Body of pancreas (tissue), 4 donors: ENCODE measurements at regions not wholly inside any gene's neighbourhood (a gene's known extent, or its start where the extent isn't known, plus 50 kb on each side); places are given as distances from the start of the nearest gene placed in this dataset.
A peak's percentile ranks its signal among the peaks of the same experiment; 100 is the strongest.

Experiments
- ATAC-seq: fragments of 150-250 bp; one replicate; pipeline ENCODE4 v1.9.1; 2016
- DNase-seq, 4 donors: peaks; one replicate each; pipeline ENCODE4 v3.0.0-alpha.2; 2019
- H3K27ac ChIP-seq, 4 donors: fragments of 200-600 bp; sonication (generic); 1 replicate in 3 of 4; 2 replicates in 1 of 4; pipeline versions ENCODE4 v1.5.1 to v1.6.1; 2016 to 2019; ENCODE audit warnings: mild to moderate bottlenecking in 1 of 4, mixed read lengths in 1 of 4, moderate library complexity in 1 of 4
- H3K27me3 ChIP-seq, 2 donors: fragments of 200-600 bp; sonication (generic); one replicate each; pipeline ENCODE4 v1.6.0; 2016; ENCODE audit warnings: mild to moderate bottlenecking in 1 of 2
- H3K36me3 ChIP-seq, 2 donors: fragments of 200-600 bp; sonication (generic); replicated peaks in 1 of 2; 2 replicates each; pipeline ENCODE4 v1.5.1; 2016; ENCODE audit warnings: low read depth in 2 of 2; ENCODE audit not compliant: insufficient read depth in 1 of 2
- H3K4me1 ChIP-seq: fragments of 200-600 bp; sonication (generic); one replicate; pipeline ENCODE4 v1.6.0; 2016
- H3K4me3 ChIP-seq, 2 donors: fragments of 200-600 bp; sonication (generic); 1 replicate in 1 of 2; 2 replicates in 1 of 2; pipeline ENCODE4 v1.5.1; 2016 to 2019
- H3K9me3 ChIP-seq, 3 donors: fragments of 200-600 bp; sonication (generic); 1 replicate in 2 of 3; 2 replicates in 1 of 3; pipeline ENCODE4 v1.5.1; 2016
- POLR2A ChIP-seq, 3 donors: fragments of 450-650 bp; IDR thresholded peaks; one replicate each; pipeline ENCODE4 v1.6.1; 2016; ENCODE audit warnings: antibody characterized with exemption in 3 of 3, mild to moderate bottlenecking in 2 of 3
- whole genome bisulfite sequencing, 2 donors: methylation state at CpG; one replicate each; pipeline ENCODE4 v1.1.5; 2017; 5-methylcytosine and 5-hydroxymethylcytosine counted together
- intact Hi-C: fragments of 100-400 bp; cut with DNase I; formaldehyde crosslinking; loops from one replicate; pipeline ENCODE4 v1.15.1; 2023
- TF ChIP-seq, protein P1 (sequence below), 7 experiments: fragments of 450-650 bp in 4 of 7; fragments of 200-600 bp in 3 of 7; sonication (generic) in 3 of 7; IDR thresholded peaks; one replicate each; pipeline ENCODE4 v1.5.1; 2016 to 2019; ENCODE audit warnings: antibody characterized with exemption in 7 of 7

DNA sequence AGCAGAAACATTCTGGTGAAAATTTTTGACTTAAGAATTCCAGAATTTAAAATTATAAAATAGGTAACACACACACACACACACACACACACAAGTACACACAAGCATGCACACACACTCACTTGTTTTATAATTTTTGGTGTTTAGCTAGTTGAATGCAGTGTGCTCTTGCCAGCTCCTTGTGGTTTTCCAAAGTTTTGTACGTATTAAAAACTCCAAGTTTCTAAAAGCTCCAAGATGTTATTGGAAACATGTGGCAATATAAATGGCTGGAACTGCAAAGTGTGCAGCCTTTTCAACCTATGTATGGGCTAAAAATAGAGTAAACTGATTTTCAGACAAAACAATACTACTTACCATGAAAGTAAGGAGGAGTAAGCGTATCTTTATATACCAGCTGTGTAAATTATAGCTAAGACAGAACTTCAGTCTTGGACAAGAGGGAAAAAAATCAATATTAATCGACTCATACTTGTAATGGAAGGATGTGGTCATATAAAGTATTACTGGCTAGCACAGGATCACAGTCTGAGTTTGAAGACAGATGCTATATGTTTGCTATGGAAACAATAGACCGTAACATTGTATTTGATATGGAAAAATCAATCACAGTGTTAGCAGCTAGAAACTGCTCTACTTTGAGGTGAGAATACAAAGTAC, 727.1 kb upstream of the GRAMD2B start:
- Histone ChIP-seq H3K4me1 (peaks cover 34% of the 10 kb centered on the region), H3K4me3 (no peak overlapping the region), H3K36me3 (no peaks in the 10 kb centered on the region), H3K27ac (no peak overlapping the region), H3K9me3 (no peaks in the 10 kb centered on the region), H3K27me3 (no peaks in the 10 kb centered on the region)
- intact Hi-C loops: no loop called here
- TF ChIP-seq, protein P1, sequence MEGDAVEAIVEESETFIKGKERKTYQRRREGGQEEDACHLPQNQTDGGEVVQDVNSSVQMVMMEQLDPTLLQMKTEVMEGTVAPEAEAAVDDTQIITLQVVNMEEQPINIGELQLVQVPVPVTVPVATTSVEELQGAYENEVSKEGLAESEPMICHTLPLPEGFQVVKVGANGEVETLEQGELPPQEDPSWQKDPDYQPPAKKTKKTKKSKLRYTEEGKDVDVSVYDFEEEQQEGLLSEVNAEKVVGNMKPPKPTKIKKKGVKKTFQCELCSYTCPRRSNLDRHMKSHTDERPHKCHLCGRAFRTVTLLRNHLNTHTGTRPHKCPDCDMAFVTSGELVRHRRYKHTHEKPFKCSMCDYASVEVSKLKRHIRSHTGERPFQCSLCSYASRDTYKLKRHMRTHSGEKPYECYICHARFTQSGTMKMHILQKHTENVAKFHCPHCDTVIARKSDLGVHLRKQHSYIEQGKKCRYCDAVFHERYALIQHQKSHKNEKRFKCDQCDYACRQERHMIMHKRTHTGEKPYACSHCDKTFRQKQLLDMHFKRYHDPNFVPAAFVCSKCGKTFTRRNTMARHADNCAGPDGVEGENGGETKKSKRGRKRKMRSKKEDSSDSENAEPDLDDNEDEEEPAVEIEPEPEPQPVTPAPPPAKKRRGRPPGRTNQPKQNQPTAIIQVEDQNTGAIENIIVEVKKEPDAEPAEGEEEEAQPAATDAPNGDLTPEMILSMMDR (IDR thresholded peaks at IDR 0.05): no peak
- TF ChIP-seq POLR2A (IDR thresholded peaks at IDR 0.05): no peak
- DNase-seq (no peak), ATAC-seq (peak; percentile 45)
- WGBS, 2 donors: 35 to 42% methylated on average over 4 of the region's 4 CpGs

DNA sequence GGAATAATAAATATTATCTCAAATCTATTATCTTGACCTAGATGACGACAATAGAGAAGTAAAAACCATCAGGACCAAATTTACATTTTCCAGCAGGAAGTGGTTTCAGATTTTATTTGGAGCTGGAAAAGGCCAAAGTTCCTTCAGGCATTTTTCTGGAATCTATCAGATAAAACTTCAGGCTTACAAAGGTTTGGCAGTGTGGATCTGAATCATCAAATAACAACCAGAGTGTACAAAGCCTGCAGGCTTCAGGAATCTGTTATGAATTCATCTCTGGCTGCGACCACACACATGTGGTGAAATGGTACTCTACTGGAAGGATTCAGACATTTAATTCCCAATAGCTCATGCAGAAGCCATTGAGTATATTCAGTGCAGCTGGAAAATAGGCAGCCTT, 726.4 kb upstream of the GRAMD2B start:
- DNase-seq: peak in 2 of 4 donors; percentile 5 to 11
- H3K27ac ChIP-seq: peak overlapping the region in 1 of 4 donors; percentile 27
- peaks cover 34% of the 10 kb centered on the region for H3K4me1 ChIP-seq
- no peaks in the 10 kb centered on the region for H3K36me3 ChIP-seq
- H3K27me3 ChIP-seq: no peaks in the 10 kb centered on the region
- intact Hi-C loops: no loop called here
- no peak overlapping the region for H3K4me3 ChIP-seq
- ATAC-seq: peak; percentile 48
- 53 to 66% methylated on average over 2 of the region's 2 CpGs for WGBS, 2 donors
- no peaks in the 10 kb centered on the region for H3K9me3 ChIP-seq
- TF ChIP-seq POLR2A (IDR thresholded peaks at IDR 0.05): no peak
- TF ChIP-seq, protein P1 (IDR thresholded peaks at IDR 0.05): no peak

DNA sequence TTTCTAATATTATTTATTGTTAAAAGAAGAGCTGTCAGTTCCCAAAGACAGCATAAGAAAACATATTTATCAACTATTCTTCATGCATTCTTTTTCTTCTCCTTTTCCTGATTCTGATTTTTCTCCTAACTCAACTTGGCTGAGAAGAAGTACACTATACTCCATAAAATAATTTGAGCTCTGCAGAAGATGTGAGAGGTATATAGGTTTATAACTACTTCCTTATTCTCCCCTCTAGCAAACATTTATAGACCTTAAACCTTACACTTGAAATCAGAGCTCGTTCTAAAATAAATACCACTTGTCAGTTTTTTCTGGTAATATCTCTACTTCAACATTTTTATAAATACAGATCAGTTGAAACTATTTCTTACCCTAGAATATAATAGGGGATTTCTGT, 724.8 kb upstream of the GRAMD2B start:
- 15 to 47% methylated on average over 1 of the region's 1 CpG for WGBS, 2 donors
- Histone ChIP-seq H3K27me3 (no peaks in the 10 kb centered on the region), H3K4me1 (peaks cover 34% of the 10 kb centered on the region), H3K36me3 (no peaks in the 10 kb centered on the region), H3K9me3 (no peaks in the 10 kb centered on the region), H3K27ac (no peak overlapping the region), H3K4me3 (no peak overlapping the region)
- TF ChIP-seq POLR2A (IDR thresholded peaks at IDR 0.05): no peak
- TF ChIP-seq, protein P1 (IDR thresholded peaks at IDR 0.05): no peak
- ATAC-seq (no peak), DNase-seq (no peak)
- intact Hi-C loops: no loop called here

GRCh38 chr5:125699860-125700259, 723.3 kb upstream of the GRAMD2B start:
- peaks cover 34% of the 10 kb centered on the region for H3K4me1 ChIP-seq
- no peak overlapping the region for H3K4me3 ChIP-seq
- no peaks in the 10 kb centered on the region for H3K27me3 ChIP-seq
- 12 to 15% methylated on average over 2 of the region's 2 CpGs for WGBS, 2 donors
- intact Hi-C loops: no loop called here
- TF ChIP-seq POLR2A (IDR thresholded peaks at IDR 0.05): no peak
- TF ChIP-seq, protein P1 (IDR thresholded peaks at IDR 0.05): no peak
- no peaks in the 10 kb centered on the region for H3K36me3 ChIP-seq
- peak overlapping the region in 2 of 4 donors; percentile 30 to 77 for H3K27ac ChIP-seq
- no peak for DNase-seq
- no peak for ATAC-seq
- H3K9me3 ChIP-seq: no peaks in the 10 kb centered on the region

GRCh38 chr5:125700380-125700861, 722.8 kb upstream of the GRAMD2B start:
- Histone ChIP-seq H3K27me3 (no peaks in the 10 kb centered on the region), H3K36me3 (no peaks in the 10 kb centered on the region), H3K9me3 (no peaks in the 10 kb centered on the region), H3K4me1 (peaks cover 34% of the 10 kb centered on the region), H3K27ac (peak overlapping the region; percentile 19 to 77 (median 52)), H3K4me3 (no peak overlapping the region)
- ATAC-seq (peak; percentile 76), DNase-seq (peak in 3 of 4 donors; percentile 15 to 31 (median 30))
- TF ChIP-seq, protein P1 (IDR thresholded peaks at IDR 0.05): no peak
- intact Hi-C loops: no loop called here
- 3 to 5% methylated on average over 8 of the region's 8 CpGs for WGBS, 2 donors
